ENCODE measurements at regions not wholly inside any gene's neighbourhood (a gene's known extent, or its start where the extent isn't known, plus 50 kb on each side); places are given as distances from the start of the nearest gene placed in this dataset.

DNA sequence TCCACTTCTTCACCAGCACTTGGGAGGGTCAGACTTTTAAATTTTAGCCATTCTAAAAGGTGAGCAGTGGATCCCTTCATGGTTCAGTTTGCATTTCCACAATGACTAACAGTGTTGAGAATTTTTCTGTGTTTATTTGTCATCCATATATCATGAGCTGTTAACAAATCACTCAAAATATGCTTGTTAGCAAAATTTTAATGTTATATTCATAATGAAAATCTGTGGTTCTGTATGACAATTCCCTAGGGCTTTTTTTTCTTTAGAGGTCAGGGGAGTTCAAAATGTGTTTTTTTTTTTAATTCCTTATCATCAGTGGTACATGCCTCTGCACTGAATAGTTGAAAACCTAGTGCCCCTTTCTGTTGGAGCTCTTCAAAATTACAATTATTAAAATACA lies 682.2 kb upstream of the ADGRL2 start:
- Histone ChIP-seq H3K4me3 (replicated peaks in 1 of 3; ENCODE audit: low read depth in 2 of 3, low read length in 3 of 3) (no peak overlapping the region), H3K27ac (ENCODE audit: low read depth in 1 of 2, low read length in 2 of 2) (no peak overlapping the region), H3K36me3 (replicated peaks in 1 of 2; ENCODE audit: control insufficient read depth in 1 of 2, insufficient read depth in 2 of 2, low read length in 2 of 2) (no peaks in the 10 kb centered on the region), H3K9ac (ENCODE audit: insufficient read depth, low read length, poor library complexity, severe bottlenecking) (no peak overlapping the region), H3K4me2 (replicated peaks; ENCODE audit: extremely low read depth, low read length, poor library complexity, severe bottlenecking) (no peak overlapping the region), H4K20me1 (ENCODE audit: insufficient read depth, low read length) (no peaks in the 10 kb centered on the region), H2AFZ (ENCODE audit: insufficient read depth, low read depth, low read length, poor library complexity, severe bottlenecking) (no peak overlapping the region), H3K27me3 (ENCODE audit: control insufficient read depth in 2 of 2, insufficient read depth in 2 of 2, low read length in 2 of 2) (no peaks in the 10 kb centered on the region), H3K9me3 (replicated peaks in 1 of 2; ENCODE audit: control insufficient read depth in 1 of 2, insufficient read depth in 1 of 2, low read length in 2 of 2) (no peaks in the 10 kb centered on the region), H3K4me1 (ENCODE audit: control insufficient read depth in 1 of 2, insufficient read depth in 2 of 2, low read length in 2 of 2) (peaks cover 0 to 5% of the 10 kb centered on the region in 2 donors), H3K79me2 (ENCODE audit: insufficient read depth, low read length) (no peaks in the 10 kb centered on the region)
- Mint-ChIP-seq H3K36me3 (no peaks in the 10 kb centered on the region), H3K9me3 (peaks cover 0 to 11% (median 5%) of the 10 kb centered on the region in 7 donors), H3K27ac (no peak overlapping the region), H3K4me1 (peaks cover 10% of the 10 kb centered on the region), H3K27me3 (ENCODE audit: low read depth in 3 of 3) (no peaks in the 10 kb centered on the region), H3K4me3 (no peak overlapping the region)
- DNase-seq: no peak
- intact Hi-C loops (cut with micrococcal nuclease): no loop called here
- TF ChIP-seq, protein P1, sequence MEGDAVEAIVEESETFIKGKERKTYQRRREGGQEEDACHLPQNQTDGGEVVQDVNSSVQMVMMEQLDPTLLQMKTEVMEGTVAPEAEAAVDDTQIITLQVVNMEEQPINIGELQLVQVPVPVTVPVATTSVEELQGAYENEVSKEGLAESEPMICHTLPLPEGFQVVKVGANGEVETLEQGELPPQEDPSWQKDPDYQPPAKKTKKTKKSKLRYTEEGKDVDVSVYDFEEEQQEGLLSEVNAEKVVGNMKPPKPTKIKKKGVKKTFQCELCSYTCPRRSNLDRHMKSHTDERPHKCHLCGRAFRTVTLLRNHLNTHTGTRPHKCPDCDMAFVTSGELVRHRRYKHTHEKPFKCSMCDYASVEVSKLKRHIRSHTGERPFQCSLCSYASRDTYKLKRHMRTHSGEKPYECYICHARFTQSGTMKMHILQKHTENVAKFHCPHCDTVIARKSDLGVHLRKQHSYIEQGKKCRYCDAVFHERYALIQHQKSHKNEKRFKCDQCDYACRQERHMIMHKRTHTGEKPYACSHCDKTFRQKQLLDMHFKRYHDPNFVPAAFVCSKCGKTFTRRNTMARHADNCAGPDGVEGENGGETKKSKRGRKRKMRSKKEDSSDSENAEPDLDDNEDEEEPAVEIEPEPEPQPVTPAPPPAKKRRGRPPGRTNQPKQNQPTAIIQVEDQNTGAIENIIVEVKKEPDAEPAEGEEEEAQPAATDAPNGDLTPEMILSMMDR (IDR thresholded peaks at IDR 0.05): no peak

DNA sequence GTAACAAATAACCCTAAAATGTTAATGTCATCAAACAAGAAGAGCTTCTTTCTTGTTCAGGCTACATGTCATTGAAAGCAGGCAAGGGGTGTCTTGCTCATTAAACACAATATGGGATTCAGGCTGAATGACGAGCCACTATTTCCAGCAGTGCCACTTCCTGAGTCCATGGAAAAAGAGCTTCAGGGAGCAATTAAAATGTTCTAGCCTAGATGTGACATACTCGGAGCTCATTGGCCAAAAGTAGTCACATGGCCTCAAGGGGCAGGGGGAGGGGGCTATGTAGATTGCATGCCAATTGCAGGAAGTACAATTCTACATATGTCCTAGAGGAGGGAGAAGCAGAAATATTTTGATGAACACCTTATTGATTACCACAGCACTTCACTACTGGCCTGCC lies 685.3 kb upstream of the ADGRL2 start:
- Mint-ChIP-seq H3K27ac (no peak overlapping the region), H3K36me3 (no peaks in the 10 kb centered on the region), H3K4me1 (no peaks in the 10 kb centered on the region), H3K27me3 (ENCODE audit: low read depth in 3 of 3) (no peaks in the 10 kb centered on the region), H3K9me3 (peaks cover 0 to 10% (median 5%) of the 10 kb centered on the region in 7 donors), H3K4me3 (no peak overlapping the region)
- H3K4me1 ChIP-seq (ENCODE audit: control insufficient read depth in 1 of 2, insufficient read depth in 2 of 2, low read length in 2 of 2): no peaks in the 10 kb centered on the region
- no peak overlapping the region for H3K27ac ChIP-seq (ENCODE audit: low read depth in 1 of 2, low read length in 2 of 2)
- TF ChIP-seq, protein P1 (IDR thresholded peaks at IDR 0.05): no peak
- no peak for DNase-seq
- WGBS (ENCODE audit: insufficient coverage): 100% methylated on average over 2 of the region's 2 CpGs
- no peaks in the 10 kb centered on the region for H3K9me3 ChIP-seq (replicated peaks in 1 of 2; ENCODE audit: control insufficient read depth in 1 of 2, insufficient read depth in 1 of 2, low read length in 2 of 2)
- H4K20me1 ChIP-seq (ENCODE audit: insufficient read depth, low read length): no peaks in the 10 kb centered on the region
- H3K4me2 ChIP-seq (replicated peaks; ENCODE audit: extremely low read depth, low read length, poor library complexity, severe bottlenecking): no peak overlapping the region
- H2AFZ ChIP-seq (ENCODE audit: insufficient read depth, low read depth, low read length, poor library complexity, severe bottlenecking): no peak overlapping the region
- intact Hi-C loops (cut with micrococcal nuclease): no loop called here
- no peaks in the 10 kb centered on the region for H3K36me3 ChIP-seq (replicated peaks in 1 of 2; ENCODE audit: control insufficient read depth in 1 of 2, insufficient read depth in 2 of 2, low read length in 2 of 2)
- no peaks in the 10 kb centered on the region for H3K79me2 ChIP-seq (ENCODE audit: insufficient read depth, low read length)
- H3K9ac ChIP-seq (ENCODE audit: insufficient read depth, low read length, poor library complexity, severe bottlenecking): no peak overlapping the region
- no peak overlapping the region for H3K4me3 ChIP-seq (replicated peaks in 1 of 3; ENCODE audit: low read depth in 2 of 3, low read length in 3 of 3)
- no peaks in the 10 kb centered on the region for H3K27me3 ChIP-seq (ENCODE audit: control insufficient read depth in 2 of 2, insufficient read depth in 2 of 2, low read length in 2 of 2)
